Fibroblast of mammary gland (primary cell): ENCODE measurements at regions not wholly inside any gene's neighbourhood (a gene's known extent, or its start where the extent isn't known, plus 50 kb on each side); places are given as distances from the start of the nearest gene placed in this dataset.

ENCODE experiments used
- DNase-seq: peaks from one replicate; pipeline ENCODE4 v3.0.0-alpha.2; 2010; ENCODE audit warnings: low read depth
- H3K4me3 ChIP-seq: 2 replicates; pipeline ENCODE4 v1.5.1; 2011; ENCODE audit warnings: low read depth, mild to moderate bottlenecking, low read length, moderate library complexity; ENCODE audit not compliant: control insufficient read depth
- CTCF ChIP-seq: conservative IDR thresholded peaks from 2 replicates; pipeline ENCODE4 v1.5.1; 2011; ENCODE audit warnings: low read depth, low read length, inconsistent platforms; ENCODE audit not compliant: control insufficient read depth, insufficient read depth

DNA sequence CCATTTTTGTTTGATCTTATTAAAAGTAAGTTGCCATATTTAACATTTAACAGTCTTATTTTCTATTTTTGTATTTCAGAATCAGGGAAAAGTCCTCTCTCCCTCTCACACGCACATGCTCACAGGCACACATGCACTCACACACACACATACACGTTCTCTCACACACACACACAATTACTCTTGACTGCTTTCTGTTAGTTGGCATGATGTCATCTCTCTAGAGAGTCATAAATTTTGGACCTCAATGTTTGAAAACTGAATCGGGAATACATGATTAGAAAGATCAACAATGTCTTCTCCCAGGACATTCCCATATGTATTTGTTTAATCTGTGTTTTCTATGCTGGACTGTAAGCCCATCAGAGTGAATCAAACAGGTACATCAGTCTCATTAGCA lies 165.7 kb upstream of the AHR start:
- H3K4me3 ChIP-seq = no peak overlapping the region
- peak; percentile 84 for DNase-seq
- TF ChIP-seq CTCF = no peak

- TF ChIP-seq CTCF = no peak
- no peak overlapping the region for H3K4me3 ChIP-seq
- no peak for DNase-seq
Measured at GRCh38 chr7:17133977-17134376, 164.5 kb upstream of the AHR start.

DNA sequence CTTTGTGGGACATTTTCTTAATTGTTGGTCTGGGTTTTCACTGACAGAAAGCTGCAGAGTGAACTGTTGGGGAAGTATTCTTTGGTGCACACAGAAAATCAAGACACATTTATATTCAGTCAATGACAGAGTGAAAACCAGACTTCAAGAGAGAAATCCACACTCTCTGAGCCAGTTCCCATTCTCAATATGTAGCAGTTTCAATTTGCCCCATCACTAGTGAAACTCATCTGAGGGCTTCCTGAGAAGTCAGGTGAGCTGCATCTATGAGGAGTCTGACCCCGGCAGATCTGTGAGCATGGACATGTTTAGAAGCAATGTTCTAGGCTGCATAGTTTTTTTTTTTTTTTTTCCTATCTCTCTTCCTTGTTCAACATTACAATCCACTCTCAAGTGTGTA lies 163.7 kb upstream of the AHR start:
- DNase-seq = no peak
- no peak overlapping the region for H3K4me3 ChIP-seq
- no peak for TF ChIP-seq CTCF

- no peak overlapping the region for H3K4me3 ChIP-seq
- no peak for TF ChIP-seq CTCF
- no peak for DNase-seq
Measured at GRCh38 chr7:17136126-17136525, 162.3 kb upstream of the AHR start.

GRCh38 chr7:17139081-17139480 lies 159.4 kb upstream of the AHR start:
- DNase-seq = no peak
- no peak for TF ChIP-seq CTCF
- no peak overlapping the region for H3K4me3 ChIP-seq

DNA sequence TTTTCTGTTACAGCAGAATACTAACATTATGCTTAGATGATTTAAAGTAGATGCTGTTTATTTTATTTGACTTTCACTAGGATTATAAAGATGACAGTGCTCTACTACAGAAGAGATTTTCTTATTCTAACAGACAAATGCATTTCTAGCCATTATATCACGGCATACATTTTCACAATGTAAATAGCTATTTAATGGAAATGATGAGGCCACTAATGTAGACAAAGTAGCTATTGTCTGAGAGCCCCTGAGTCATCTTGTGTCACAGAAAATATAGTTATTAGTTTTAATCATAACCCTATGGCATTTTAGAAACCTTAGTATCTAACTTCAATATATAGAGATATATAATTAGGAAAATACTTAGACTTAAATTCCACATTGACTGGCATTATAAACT lies 158.0 kb upstream of the AHR start:
- TF ChIP-seq CTCF = no peak
- H3K4me3 ChIP-seq = no peak overlapping the region
- DNase-seq = no peak

GRCh38 chr7:17142831-17143541 lies 155.5 kb upstream of the AHR start:
- no peak for TF ChIP-seq CTCF
- DNase-seq = peak; percentile 55
- no peak overlapping the region for H3K4me3 ChIP-seq
